ENCODE measurements at regions not wholly inside any gene's neighbourhood (a gene's known extent, or its start where the extent isn't known, plus 50 kb on each side); places are given as distances from the start of the nearest gene placed in this dataset.

GRCh38 chr13:109669234-109669612, 117.2 kb downstream of the IRS2 start:
- DNase-seq, result no peak

GRCh38 chr13:109668433-109669233, 117.8 kb downstream of the IRS2 start:
- no peak for DNase-seq

- DNase-seq, result no peak
Measured at GRCh38 chr13:109667807-109668291, 118.5 kb downstream of the IRS2 start.

- DNase-seq, result no peak
Measured at GRCh38 chr13:109667056-109667455, 119.3 kb downstream of the IRS2 start.

- DNase-seq, result no peak
Measured at GRCh38 chr13:109666656-109667055, 119.7 kb downstream of the IRS2 start.

GRCh38 chr13:109665781-109666249, 120.6 kb downstream of the IRS2 start:
- no peak for DNase-seq

GRCh38 chr13:109665240-109665639, 121.1 kb downstream of the IRS2 start:
- DNase-seq, result no peak

- DNase-seq, result no peak
Measured at GRCh38 chr13:109657395-109657794, 129.0 kb downstream of the IRS2 start.

- no peak for DNase-seq
Measured at GRCh38 chr13:109656206-109656605, 130.2 kb downstream of the IRS2 start.

- DNase-seq, result no peak
Measured at GRCh38 chr13:109655611-109656010, 130.8 kb downstream of the IRS2 start.

GRCh38 chr13:109655206-109655600, 131.2 kb downstream of the IRS2 start:
- no peak for DNase-seq

- DNase-seq, result no peak
Measured at GRCh38 chr13:109654341-109655205, 131.8 kb downstream of the IRS2 start.

GRCh38 chr13:109652531-109652930, 133.9 kb downstream of the IRS2 start:
- DNase-seq, result no peak

- no peak for DNase-seq
Measured at GRCh38 chr13:109651854-109652253, 134.5 kb downstream of the IRS2 start.

GRCh38 chr13:109651311-109651710, 135.1 kb downstream of the IRS2 start:
- DNase-seq, result no peak

- DNase-seq, result no peak
Measured at GRCh38 chr13:109650861-109651260, 135.5 kb downstream of the IRS2 start.

- DNase-seq, result no peak
Measured at GRCh38 chr13:109649713-109650112, 136.7 kb downstream of the IRS2 start.

- no peak for DNase-seq
Measured at GRCh38 chr13:109647699-109648098, 138.7 kb downstream of the IRS2 start.

- no peak for DNase-seq
Measured at GRCh38 chr13:109647053-109647452, 139.3 kb downstream of the IRS2 start.

GRCh38 chr13:109646423-109646822, 140.0 kb downstream of the IRS2 start:
- DNase-seq, result no peak

GRCh38 chr13:109645831-109646230, 140.6 kb downstream of the IRS2 start:
- no peak for DNase-seq

- no peak for DNase-seq
Measured at GRCh38 chr13:109644956-109645355, 141.4 kb downstream of the IRS2 start.

GRCh38 chr13:109644069-109644750, 142.2 kb downstream of the IRS2 start:
- DNase-seq, result no peak

Measured in retina (tissue), 1 donor.